KBM-7 (cell line): ENCODE measurements at regions not wholly inside any gene's neighbourhood (a gene's known extent, or its start where the extent isn't known, plus 50 kb on each side); places are given as distances from the start of the nearest gene placed in this dataset.

Experiments used
- DNase-seq: peaks from one replicate; pipeline ENCODE4 v3.0.0-alpha.2; 2015
- in situ Hi-C: fragments of 300-500 bp; cut with MboI; formaldehyde crosslinking; loops from 2 replicates; pipeline ENCODE4 v1.14.3; 2020; ENCODE audit warnings: low sequenced_read_pairs, low pct_unique_long_range_greater_than_20kb, mixed read lengths

GRCh38 chr16:61596655-61597054 lies 439.6 kb downstream of the CDH8 start:
- DNase-seq, result no peak
- in situ Hi-C loops, result no loop called here

DNA sequence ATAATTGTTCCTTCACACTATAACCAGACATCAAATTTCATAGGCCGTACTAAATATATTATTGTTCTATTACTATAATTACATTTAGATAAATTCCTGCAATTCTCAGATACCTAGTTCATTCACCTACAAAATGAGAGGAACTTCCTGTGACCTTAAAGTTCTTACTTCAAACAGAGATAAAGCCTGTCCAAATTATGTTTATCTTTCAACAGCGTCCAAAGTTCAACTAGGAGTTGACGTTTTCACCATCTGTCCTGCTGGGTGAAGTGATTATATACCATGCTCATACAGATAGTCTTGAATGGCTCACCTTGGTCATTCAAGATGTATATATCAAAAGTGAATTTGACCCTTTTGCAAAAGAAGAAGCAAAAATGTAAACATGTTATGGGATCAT lies 440.6 kb downstream of the CDH8 start:
- no peak for DNase-seq
- in situ Hi-C loops, result no loop called here

GRCh38 chr16:61590577-61590976 lies 445.7 kb downstream of the CDH8 start:
- in situ Hi-C loops, result no loop called here
- DNase-seq, result no peak

GRCh38 chr16:61587526-61587925 lies 448.7 kb downstream of the CDH8 start:
- in situ Hi-C loops, result no loop called here
- DNase-seq, result no peak

DNA sequence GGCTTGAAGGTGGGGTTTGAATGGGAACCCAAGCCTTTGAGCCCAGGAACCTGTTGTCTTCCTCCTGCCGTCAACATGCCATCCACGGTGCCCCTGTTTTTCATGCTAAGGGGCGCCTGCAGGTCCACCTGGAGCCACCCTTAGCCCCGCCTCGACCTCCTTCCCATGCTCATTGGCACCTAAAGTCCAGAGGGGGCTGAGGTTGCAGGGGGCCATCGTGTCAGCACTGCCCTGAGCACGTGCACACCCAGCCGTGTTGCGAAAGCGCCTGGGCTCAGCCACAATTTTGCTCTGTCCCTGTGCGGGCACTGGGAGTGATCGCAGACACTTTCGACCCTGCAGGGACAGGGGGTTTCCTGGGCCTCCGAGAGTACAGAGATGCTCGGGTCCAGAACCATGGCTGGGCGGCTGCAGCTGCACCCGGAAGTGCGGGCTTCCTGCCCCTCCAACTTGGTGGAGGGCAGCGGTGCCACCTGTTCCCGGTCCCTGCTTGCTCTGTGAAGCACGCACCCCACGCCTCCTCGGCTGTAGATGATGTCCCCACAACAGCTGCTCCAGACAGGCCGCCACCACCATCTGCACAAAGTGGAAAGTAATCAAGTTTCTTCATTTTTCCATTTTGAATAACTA lies 454.7 kb downstream of the CDH8 start:
- in situ Hi-C loops, result no loop called here
- DNase-seq, result no peak

DNA sequence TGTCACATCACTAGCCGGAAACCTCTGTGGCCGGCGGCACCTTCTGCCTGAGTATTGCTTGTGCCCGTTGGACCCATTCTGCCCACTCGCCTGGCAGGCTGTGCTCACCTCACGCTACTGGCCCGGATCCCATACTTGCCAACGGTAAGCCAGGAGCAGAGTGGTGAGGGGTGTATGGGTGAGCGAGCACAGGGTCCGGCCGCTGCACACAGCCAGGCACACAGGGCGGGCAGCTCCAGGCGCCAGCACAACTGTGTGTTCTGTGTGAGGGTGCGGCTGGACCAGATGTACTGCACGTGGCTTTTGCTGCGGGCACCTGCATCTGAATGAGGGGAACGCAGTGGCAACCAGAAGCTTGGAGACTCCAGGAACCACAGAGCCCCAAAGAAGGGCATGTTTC lies 455.7 kb downstream of the CDH8 start:
- in situ Hi-C loops, result no loop called here
- DNase-seq, result no peak

GRCh38 chr16:61579195-61579594 lies 457.0 kb downstream of the CDH8 start:
- no peak for DNase-seq
- in situ Hi-C loops, result no loop called here

DNA sequence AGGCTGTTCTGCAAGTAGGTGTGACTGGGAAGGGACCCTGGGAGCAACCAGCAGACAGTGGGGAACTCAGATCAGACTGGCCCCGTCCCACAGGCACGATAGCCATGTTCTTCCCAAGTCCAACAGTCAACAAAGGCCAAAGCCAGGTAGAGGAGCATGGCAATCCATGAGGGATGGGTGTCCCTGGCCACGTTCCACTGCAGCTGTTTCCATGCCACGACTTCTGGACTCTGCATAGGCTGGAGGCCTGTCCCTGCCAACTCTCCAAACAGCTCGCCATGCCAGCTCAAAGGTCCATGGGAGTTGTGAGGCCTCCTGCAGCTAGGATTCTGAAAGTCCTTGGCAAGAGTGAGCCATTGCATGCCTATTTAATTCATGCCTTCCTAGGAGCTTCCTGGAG lies 459.8 kb downstream of the CDH8 start:
- DNase-seq, result no peak
- in situ Hi-C loops, result no loop called here

GRCh38 chr16:61575617-61576016 lies 460.6 kb downstream of the CDH8 start:
- in situ Hi-C loops, result no loop called here
- DNase-seq, result no peak

DNA sequence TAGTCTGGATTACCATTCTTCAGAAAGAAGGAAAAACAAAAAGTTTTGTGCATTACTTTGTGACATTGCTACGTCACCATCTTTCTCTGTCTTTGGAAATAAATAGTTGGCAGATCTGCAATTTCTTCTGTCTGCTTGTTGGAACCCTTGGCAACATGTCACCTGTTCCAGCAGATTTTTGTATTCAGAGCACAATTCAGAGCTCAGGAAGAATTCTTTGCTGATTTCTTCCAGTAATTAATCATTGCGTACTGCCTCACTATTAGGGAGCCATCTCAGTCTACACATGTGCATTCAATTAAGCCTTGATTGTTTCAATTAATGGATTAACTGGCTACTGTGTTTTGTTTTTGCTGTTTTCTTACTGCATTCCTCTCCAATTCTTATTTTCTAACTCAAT lies 467.2 kb downstream of the CDH8 start:
- DNase-seq, result no peak
- in situ Hi-C loops, result no loop called here

DNA sequence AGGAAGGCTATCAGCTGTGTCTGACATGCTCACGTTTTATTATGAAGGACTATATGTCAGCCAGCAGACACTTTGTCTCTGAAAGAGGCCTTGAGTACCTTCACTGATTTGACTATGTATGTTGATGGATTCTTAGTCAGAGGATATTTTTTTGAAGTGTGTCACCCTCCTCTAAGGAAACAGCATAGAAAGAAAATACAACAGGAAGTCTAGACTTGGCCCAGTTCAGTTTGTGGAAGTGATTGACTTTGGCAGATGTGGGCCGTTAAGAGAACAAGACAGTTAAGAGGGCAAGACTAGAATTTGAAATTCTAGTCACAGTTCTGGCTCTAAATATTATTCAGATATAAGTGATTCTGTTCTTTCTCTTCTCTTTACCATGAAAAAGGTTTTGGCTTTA lies 471.5 kb downstream of the CDH8 start:
- in situ Hi-C loops, result no loop called here
- DNase-seq, result no peak

GRCh38 chr16:61555718-61556441 lies 480.4 kb downstream of the CDH8 start:
- no peak for DNase-seq
- in situ Hi-C loops, result no loop called here

- in situ Hi-C loops, result no loop called here
- no peak for DNase-seq
Measured at GRCh38 chr16:61549327-61549726, 486.9 kb downstream of the CDH8 start.

- in situ Hi-C loops, result no loop called here
- no peak for DNase-seq
Measured at GRCh38 chr16:61547626-61548025, 488.6 kb downstream of the CDH8 start.

DNA sequence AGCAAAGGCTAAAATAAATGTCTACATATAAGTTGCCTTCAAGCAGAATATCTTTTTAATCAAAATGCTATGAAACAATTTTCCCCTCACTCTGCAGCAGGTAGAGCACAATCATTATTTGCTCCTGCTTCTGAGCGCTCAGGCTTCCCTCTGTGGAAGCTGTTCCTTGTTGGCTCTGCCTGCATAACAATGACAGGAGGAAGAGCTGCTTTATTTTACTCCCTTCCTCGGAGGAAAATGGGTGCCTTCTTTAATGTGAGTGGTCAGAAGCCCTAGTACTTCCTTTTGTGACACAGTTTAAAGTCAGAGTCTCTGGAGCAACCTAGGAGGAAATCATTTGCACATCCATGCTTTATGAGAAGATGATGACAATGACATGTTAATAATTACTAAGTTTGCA lies 492.1 kb downstream of the CDH8 start:
- in situ Hi-C loops, result no loop called here
- DNase-seq, result no peak

DNA sequence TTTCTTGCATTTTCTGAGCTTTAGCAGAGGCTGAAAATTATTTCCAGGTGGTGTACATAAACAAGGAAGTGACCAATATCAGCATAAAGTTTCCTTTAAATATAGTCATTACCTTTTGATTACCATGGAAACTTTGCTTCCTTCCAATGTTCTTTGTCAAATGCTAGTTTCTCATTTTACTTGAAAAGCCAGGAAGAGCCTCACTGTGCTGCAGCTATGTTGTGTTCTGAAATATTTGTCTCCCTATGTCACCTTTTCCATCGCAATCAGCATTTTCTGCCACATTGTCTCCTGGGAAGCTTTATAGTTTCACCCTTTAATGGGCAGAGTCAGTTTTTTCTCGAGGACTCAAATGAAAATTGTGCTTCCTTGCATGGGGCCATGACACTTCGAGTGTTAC lies 496.0 kb downstream of the CDH8 start:
- in situ Hi-C loops, result no loop called here
- DNase-seq, result no peak

DNA sequence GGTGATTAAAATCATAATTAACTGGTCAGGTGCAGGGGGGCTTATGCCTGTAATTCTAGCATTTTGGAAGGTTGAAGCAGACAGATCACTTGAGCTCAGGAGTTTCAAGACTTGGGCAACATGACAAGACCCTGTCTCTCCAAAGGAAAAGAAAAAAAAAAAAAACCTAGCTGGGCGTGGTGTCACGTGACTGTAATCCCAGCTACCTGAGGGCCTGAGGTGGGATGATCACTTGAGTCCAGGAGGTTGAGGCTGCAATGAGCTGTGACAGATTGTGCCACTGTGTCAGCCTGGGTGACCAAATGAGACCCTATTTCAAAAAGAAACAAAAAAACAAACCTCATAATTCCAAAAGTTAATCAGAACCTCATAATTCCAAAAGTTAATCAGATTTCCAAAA lies 505.5 kb downstream of the CDH8 start:
- DNase-seq, result no peak
- in situ Hi-C loops, result no loop called here

DNA sequence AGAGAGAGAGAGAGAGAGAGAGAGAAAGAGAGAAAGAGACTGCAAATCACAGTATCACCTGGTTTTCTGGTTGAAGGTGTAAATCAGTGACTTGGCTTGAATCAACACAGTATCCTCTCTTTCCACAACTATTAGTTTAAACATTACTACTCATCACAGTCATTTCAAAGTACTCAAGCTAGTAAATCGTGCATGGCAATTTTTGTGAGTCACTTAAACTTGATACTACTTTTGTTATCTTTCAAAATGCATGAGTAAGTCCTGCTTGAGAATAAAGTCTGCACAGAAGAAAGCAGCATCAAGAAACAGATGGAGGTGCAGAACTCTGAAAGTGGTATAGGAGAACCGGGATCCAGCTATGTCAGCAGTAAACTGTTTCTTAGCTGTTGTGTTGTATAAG lies 535.4 kb downstream of the CDH8 start:
- DNase-seq, result no peak
- in situ Hi-C loops, result no loop called here

GRCh38 chr16:61480250-61480649 lies 556.0 kb downstream of the CDH8 start:
- in situ Hi-C loops, result no loop called here
- no peak for DNase-seq

DNA sequence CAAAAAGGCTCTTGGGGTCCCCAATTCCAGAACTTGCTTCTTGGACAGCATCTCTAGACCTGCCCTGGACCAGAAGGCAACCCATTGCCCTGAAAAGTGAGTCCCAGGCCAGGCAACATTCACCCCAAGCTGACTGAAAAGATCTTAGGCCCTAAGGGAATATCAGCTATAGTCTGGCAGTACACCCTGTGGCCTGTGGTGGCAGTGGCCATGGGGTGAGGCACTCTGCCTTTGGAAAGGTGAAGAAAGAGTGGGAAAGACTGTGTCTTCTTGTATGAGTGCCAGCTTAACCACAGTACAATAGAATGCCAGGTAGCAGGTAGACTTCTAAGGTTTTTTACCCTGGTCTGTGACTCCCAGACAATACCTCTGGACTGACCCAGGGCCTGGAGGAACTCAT lies 564.5 kb downstream of the CDH8 start:
- no peak for DNase-seq
- in situ Hi-C loops, result no loop called here

GRCh38 chr16:61471023-61471422 lies 565.2 kb downstream of the CDH8 start:
- no peak for DNase-seq
- in situ Hi-C loops, result no loop called here
